NCI-H524 (cell line): ENCODE measurements at regions not wholly inside any gene's neighbourhood (a gene's known extent, or its start where the extent isn't known, plus 50 kb on each side); places are given as distances from the start of the nearest gene placed in this dataset.
"Not testable (repeated sequence)": the region's sequence is repeated elsewhere in the genome, so short reads cannot be mapped to it uniquely, and the experiment has no call there.

Experiments used
- DNase-seq, 2 experiments: peaks; one replicate each; lab custom pipeline; 2025; lab: John Stamatoyannopoulos, UW

- no peak for DNase-seq
Measured at GRCh38 chr15:62218841-62219240, 53.8 kb upstream of the C2CD4B start.

- DNase-seq: no peak
Measured at GRCh38 chr15:62219799-62220198, 54.7 kb upstream of the C2CD4B start.

- no peak for DNase-seq
Measured at GRCh38 chr15:62223020-62223419, 57.9 kb upstream of the C2CD4B start.

GRCh38 chr15:62228604-62229003, 63.5 kb upstream of the C2CD4B start:
- DNase-seq: no peak

GRCh38 chr15:62231856-62232255, 66.8 kb upstream of the C2CD4B start:
- DNase-seq: peak; percentile 67 to 93

- DNase-seq: no peak
Measured at GRCh38 chr15:62240121-62241096, 75.3 kb upstream of the C2CD4B start.

- peak; percentile 39 to 54 for DNase-seq
Measured at GRCh38 chr15:62241135-62241770, 76.2 kb upstream of the C2CD4B start.

GRCh38 chr15:62242999-62243398, 77.9 kb upstream of the C2CD4B start:
- no peak for DNase-seq

GRCh38 chr15:62244762-62245161, 79.7 kb upstream of the C2CD4B start:
- peak in 1 of 2 experiments; percentile 6 for DNase-seq

- no peak for DNase-seq
Measured at GRCh38 chr15:62248277-62248984, 83.3 kb upstream of the C2CD4B start.

GRCh38 chr15:62249501-62249900, 84.4 kb upstream of the C2CD4B start:
- no peak for DNase-seq

- DNase-seq: peak; percentile 71 to 88
Measured at GRCh38 chr15:62250186-62250585, 85.1 kb upstream of the C2CD4B start.

GRCh38 chr15:62250978-62251377, 85.9 kb upstream of the C2CD4B start:
- DNase-seq: no peak

GRCh38 chr15:62253294-62253693, 88.2 kb upstream of the C2CD4B start:
- DNase-seq: peak; percentile 25 to 71

- peak; percentile 38 to 86 for DNase-seq
Measured at GRCh38 chr15:62254137-62254934, 89.3 kb upstream of the C2CD4B start.

GRCh38 chr15:62256430-62256829, 91.3 kb upstream of the C2CD4B start:
- not testable (repeated sequence) for DNase-seq

- DNase-seq: no peak
Measured at GRCh38 chr15:62257996-62258521, 93.0 kb upstream of the C2CD4B start.

- no peak for DNase-seq
Measured at GRCh38 chr15:62262305-62262941, 97.3 kb upstream of the C2CD4B start.

GRCh38 chr15:62264196-62264595, 99.1 kb upstream of the C2CD4B start:
- DNase-seq: no peak

- no peak for DNase-seq
Measured at GRCh38 chr15:62269504-62269903, 104.4 kb upstream of the C2CD4B start.
